Fibroblast of the conjunctiva (primary cell): ENCODE measurements at regions not wholly inside any gene's neighbourhood (a gene's known extent, or its start where the extent isn't known, plus 50 kb on each side); places are given as distances from the start of the nearest gene placed in this dataset.
A peak's percentile ranks its signal among the peaks of the same experiment; 100 is the strongest.
"Not testable (repeated sequence)": the region's sequence is repeated elsewhere in the genome, so short reads cannot be mapped to it uniquely, and the experiment has no call there.

ENCODE experiments used
- DNase-seq: peaks from one replicate; pipeline ENCODE4 v3.0.0-alpha.2; 2010; ENCODE audit warnings: low read depth

DNA sequence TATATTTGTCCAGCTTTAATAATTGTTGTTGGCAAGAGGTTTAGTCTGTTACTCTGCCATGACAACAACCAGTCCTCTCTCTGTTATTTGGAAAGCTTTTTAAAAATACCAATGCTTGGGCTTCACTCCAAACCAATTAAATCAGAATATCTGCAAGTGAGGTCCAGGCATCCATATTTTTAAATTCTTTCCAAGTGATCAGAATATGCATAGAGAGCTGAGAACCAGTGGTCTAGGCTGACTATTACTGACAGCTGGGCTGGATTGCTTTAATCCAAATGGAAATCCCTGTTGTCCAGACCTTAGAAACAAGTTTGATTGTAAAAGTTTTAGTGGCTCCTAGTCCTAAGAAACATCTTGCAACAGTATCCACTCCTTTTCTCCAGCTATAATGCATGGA is 1059.7 kb upstream of the ACVR2A start:
- DNase-seq, result no peak

DNA sequence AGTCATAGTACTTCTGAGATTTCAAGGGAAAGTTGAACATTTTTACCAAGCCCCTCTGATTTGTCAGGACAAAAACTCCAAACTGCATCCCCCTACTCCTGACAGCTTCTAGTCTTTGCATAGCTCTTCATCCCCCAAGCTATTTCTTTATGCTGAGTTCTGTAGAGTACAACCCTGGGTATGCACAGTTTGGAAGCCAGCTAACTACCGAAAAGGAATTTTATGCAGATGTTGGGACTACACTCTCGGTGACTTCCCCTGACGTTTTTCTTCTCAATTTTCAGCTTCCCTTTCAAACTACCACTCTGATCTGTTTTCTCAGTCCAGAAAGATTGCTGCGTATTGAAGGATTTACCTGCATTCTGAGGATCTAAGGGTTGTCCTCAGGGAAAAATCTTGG is 1060.2 kb upstream of the ACVR2A start:
- DNase-seq, result no peak

DNA sequence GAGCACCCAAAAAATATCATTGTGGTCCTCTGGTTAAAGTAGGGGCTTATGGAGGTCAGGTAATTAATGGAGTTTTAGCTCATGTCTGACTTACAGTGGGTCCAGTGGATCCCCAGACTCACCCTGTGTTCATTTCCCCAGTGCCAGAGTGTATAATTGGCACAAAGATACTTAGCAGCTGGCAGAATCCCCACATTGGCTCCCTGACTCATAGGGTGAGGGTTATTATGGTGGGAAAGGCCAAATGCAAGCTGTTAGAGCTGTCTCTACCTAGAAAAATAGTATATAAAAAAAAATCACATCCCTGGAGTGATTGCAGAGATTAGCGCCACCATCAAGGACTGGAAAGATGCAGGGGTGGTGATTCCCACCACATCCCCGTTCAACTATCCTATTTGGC is 1067.6 kb upstream of the ACVR2A start:
- DNase-seq, result no peak

DNA sequence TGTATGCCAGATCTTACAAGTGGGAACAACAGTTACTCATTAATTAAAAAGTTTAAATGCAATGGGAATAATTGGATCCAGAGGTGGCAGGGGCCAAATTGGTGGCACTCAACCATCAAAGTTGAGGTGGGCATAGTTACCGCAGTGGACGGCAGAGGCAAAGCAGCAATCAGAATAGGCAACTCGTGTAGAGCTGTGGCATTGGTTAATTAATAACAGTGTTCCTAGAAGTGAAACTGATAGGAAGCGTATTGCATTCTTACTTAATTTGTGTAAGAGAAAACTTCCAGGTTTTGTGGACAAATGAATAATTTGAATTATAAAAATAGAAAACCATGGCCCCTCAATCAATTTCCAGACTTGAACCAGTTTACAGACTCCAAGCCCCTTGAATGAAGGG is 1068.2 kb upstream of the ACVR2A start:
- DNase-seq, result no peak

DNA sequence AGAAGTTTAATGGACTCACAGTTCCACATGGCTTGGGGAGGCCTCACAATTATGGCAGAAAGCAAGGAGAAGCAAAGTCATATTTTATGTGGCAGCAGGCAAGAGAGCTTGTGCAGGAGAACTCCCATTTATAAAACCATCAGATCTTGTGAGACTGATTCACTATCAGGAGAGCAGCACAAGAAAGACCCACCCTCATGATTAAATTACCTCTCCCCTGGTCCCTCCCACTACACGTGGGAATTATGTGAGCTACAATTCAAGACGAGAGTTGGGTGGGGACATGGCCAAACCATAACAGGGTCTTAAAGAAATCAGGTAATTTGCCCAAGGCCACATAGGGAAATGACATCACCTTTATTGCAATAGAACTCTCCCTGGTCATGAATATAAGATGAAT is 1073.3 kb upstream of the ACVR2A start:
- no peak for DNase-seq

DNA sequence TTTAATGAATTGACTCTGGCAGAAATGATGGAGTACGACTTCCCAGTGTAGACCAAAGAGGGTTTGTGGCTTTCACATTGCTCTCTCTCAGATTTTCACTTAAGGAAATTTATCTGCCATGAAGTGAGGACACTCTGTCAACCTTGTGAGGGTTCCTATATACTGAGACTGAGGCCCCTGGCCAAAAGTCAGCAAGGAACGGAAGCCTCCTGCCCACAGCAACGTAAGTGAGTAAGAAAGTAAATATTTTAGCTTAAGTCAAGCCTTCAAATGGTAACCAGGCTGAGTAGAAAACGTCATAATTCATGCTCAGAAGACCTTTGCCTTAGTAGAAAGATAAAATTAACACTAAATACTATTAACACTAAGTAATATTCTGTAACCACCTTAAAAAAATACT is 1080.5 kb upstream of the ACVR2A start:
- DNase-seq, result no peak

DNA sequence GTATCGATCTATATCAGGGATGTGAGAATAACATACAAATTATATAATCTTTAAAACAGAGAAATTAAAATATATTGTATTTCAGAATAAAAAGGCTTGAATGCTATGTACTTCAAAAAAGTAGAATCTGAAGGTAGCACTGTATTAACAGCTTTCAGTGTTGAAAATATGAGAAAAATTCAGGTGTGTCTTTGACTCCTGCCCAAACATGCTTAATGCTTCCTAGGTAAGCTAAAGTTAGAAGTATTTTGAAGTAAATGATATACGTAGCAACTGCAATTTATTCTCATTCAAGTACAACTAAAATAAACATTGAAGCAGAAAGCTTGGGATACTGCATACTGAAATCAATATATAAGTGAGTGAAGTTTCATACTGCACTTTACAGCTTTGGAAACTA is 1082.0 kb upstream of the ACVR2A start:
- DNase-seq, result no peak

DNA sequence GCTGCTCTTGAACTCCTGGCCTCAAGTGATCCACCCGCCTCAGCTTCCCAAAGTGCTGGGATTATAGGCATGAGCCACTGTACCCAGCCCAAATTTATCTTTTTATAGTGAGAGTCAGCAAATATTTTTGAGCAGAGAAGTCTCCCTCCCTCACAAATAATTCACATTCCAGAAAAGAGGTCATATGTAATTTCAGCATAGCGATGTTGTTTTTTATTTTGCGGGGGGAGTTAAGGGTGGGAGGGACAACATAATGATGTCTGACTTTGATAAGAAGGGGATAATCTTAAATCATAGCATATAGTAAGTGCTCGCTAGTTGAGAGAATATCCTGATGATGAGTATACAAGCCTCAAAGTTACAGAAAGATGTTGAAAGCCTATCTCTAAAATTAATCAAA is 1090.2 kb upstream of the ACVR2A start:
- no peak for DNase-seq

DNA sequence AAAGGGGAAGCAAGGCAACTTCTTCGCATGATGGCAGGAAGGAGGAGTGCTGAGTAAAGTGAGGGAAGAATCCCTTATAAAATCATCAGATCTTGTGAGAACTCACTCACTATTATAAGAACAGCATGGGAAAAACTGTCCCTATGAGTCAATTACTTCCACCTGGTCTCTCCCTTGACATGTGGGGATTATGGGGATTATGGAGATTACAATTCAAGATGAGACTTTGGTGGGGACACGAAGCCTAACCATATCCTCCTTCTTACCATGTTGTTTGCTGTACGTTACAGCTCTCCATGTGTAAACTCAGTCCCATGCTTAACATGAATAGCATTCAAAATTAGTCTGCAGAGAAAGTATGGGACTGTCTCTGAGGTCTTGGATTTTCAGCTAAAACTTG is 1096.8 kb upstream of the ACVR2A start:
- DNase-seq, result no peak

DNA sequence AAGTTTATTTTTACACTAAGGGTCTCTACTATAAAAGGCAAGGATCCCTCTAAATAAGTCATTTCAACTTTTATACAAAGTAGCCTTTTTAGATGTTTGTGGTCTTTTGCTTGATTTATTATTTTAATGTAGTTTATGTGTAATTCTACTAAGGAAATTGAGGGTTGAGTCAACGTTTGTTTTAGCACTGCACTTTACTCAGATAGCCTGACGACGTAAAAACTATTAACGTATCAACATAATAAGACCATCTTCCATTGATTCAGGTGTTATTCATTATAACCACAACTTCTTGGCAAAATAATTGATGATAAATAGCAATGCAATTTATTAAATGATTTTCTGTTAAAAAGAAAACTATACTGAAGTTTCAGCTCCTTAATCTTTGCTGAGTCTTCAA is 1103.6 kb upstream of the ACVR2A start:
- DNase-seq, result no peak

DNA sequence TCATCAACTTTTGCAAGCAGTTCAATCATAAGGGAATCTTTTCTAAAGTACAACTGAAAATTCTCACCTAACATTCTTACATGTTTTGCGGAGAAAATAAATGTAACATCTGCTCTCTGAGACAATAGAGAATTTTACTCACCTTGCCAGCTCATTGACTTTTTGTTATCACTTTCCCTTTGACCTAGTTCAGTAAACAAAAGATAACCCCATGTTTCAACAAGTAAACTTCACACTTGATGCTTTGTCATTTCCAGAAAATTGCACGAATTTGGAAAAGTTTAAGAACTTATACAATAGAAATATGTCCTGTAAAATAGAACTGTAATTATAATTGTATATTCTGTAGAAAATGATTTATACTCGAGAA is 1110.0 kb upstream of the ACVR2A start:
- DNase-seq, result no peak

DNA sequence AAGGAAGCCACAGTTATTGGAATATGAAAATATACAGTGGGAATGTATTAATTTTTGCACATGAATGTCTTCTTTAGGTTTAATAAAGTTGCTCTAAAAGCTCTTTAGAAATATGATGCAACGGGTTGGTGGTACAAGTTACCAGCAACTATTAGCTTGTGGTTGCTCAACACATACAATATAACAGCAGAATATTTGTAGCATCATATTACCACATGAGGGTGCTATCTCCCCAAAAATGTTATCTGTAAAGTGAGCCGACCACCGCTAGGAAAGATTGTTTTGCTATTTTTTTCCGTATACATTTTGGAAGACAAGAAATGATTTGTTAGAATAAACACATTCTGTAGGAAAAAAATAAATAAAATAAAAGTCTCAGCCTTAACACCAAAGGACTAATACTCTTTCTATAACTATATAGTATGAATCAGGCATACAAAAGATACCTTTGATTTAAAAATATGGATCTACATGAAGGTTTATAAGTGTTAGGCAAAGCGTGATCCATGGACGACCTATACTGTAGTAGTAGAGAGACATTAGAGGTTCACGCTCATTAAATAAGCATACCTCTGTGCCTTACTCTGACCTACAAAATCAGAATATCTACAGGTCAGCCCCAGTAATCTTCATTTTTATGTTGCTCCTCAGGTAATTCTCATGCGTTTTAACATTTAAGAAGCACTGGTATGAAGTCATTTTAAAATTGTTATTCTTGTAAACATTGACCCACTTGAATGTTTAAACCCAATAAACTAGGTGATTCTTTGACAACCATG is 1110.6 kb upstream of the ACVR2A start:
- peak; percentile 74 for DNase-seq

DNA sequence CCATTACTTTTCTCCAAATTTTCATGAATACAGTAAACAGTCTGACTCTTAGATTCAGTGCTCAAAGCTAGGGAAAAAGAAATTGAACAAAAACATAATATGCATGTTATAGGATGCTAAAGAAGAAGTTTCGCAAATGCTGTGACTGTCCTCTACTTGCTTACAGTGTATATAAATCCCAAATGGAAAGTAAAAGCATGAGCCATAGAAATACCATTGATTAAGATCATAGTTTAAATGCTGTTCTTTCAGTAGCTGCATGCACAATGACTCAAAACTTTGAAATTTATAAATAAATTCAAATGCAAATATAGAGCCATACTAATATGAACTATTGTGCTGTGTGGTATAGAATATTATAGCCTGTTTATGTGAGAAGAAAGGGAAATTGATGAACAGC is 1113.9 kb upstream of the ACVR2A start:
- DNase-seq, result no peak

DNA sequence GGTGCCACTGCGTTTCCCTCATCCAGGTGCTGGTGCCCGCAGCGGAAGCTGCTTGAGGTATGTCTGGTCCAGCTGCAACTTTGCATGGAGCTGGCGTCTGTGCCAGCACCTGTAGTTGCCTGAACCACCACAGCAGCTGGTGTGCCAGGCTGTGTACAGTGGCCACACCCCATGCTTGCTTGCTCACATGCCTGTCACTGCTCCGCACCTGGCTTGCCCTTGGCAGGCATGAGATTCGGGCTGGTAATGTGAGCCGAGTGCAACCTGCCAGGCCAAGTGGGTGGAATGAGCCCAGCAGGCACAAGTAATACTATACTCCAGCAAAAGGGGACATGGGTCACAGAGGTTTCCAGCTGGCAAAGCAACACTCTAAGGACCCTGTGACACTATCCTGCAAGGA is 1123.3 kb upstream of the ACVR2A start:
- no peak for DNase-seq

DNA sequence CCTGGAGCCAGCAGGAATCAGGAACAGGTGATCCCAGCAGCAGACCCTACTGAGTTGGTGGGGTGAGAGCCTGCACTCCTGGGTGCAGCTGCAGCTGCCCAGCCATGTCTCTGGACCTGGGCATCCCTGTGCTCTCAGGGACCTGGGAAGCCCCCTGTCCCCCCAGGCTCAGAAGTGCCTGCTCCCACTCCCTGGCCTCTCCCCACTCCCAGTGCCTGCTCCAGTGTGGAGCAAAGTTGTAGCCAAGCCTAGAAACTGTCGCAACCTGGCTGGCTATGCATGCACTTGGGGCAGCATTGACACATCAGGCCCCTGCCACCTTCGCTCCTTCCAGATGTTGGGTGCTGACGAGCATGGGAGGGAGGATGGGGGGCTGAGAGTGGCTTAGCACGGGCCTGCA is 1124.7 kb upstream of the ACVR2A start:
- no peak for DNase-seq

DNA sequence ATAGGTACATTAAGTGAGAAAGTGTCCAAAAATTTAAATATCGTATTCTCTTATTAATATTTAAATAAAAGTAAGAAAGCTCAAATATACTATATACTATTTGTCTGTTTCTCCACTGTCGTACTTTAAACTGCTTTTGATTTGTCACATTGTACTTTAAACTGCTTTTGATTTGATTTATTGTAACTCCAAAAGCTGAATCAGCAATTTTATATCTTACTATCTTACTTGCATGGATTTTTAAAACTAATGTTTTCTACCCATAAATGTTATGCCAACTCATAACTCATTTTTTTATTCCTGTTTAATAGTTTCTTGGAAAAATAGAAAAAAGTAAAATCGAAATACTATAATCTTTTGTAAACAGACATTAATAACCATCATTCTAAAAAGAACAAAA is 1128.2 kb upstream of the ACVR2A start:
- no peak for DNase-seq

DNA sequence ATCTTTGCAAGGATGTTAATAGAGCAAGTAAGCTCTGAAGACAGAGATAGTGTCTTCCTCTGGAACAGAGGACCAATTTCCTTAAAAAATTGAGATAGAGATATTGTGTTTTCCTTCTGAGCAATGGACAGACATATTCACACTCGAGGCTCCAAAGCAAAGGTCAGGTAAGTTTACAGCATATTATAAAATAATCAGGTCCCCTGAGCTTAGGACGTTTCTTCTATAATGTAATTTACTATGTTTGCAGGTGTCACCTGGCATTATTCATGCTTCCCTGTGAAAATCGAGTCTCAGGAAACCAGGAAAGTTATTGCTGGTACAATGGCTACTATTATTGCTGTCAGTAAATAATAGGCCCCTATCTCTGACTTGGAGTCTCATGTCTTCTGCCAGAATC is 1135.8 kb upstream of the ACVR2A start:
- no peak for DNase-seq

DNA sequence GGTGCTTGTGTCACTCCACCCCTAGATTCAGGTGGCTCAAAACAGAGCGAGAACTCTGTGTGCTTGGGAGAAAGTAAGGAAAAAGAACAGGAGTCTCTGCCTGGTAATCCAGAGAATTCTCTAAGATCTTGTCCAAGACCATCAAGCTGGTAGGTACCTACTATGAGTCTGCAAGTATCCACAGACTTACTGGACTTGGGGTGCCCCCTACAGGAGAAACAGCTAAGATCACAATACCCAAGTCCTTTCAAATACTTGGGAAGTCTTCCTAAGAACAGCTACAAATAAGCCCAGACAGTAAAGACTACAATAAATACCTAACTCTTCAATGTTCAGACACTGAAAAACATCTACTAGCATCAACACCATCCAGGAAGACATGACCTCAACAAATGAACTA is 1143.6 kb upstream of the ACVR2A start:
- no peak for DNase-seq

DNA sequence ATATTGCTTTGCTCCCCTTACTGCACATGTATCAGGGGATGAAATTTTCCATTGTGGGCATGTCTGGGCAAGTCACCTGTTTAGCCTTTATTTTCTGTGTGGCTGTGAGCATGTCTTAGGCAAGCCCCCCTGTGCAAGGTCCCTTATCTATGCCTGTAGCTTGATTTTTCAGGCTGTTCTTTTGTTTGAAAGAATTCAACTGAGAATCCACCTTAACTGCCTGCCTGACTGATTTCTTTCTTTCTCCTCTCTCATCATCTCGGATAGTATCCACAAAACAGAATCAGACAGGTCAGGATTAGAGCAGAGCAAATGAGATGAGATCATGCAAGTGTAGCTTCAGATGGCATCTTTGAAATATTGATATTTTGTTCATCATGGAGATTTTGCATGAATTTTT is 1147.5 kb upstream of the ACVR2A start:
- DNase-seq, result no peak

DNA sequence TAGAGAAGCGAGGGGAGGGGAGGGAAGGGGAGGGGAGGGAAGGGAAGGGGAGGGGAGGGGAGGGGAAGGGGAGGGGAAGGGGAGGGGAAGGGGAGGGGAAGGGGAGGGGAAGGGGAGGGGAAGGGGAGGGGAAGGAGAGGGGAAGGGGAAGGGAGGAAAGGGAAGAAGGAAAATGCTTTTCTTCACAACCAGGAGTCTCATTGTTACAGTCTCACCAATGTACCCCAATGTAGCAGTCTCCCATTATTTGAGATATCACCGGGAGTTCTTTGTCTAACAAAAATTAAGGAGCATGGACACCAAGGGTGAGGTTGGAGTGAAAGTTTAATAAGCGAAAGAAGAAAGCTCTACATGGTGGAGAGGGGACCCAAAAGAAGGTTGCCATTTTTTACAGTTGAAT is 1148.0 kb upstream of the ACVR2A start:
- DNase-seq, result not testable (repeated sequence)

DNA sequence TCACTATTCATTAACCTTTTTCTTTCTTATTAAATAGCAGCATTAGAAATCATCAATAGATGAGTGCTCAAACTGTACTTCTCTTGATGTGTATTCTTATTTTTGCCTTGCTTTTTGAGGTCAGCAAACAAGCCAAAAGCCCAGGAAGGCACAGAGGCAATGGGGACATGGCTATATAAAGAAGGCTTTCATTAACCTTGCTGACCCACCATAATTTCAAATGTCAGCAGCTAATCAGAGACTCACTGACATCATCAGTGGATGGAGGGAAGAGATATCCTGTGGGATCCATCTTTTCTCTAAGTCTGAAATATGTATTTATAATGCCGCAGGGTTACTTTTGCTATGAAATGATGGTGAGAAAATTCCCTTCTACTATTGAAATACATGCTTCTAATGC is 1162.8 kb upstream of the ACVR2A start:
- DNase-seq, result no peak

DNA sequence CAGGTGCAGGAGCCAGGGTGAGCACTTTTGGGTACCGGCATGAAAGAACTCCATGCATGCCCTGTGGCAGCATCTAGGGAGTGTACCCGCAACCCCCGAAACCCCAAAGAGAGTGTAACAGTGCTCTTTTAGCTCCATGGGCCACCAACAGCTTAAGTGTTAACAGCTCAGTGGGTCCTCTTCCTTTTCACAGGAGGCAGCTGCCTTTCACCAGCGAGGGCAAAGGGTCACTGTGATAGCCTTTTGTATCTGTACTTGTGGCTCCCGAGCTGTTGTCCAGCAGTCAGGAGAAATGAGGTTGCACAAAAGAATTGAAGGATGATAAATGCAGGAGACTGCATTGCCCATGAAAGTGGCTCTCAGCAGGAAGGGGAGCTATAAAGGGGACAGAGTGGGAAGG is 1166.3 kb upstream of the ACVR2A start:
- no peak for DNase-seq

DNA sequence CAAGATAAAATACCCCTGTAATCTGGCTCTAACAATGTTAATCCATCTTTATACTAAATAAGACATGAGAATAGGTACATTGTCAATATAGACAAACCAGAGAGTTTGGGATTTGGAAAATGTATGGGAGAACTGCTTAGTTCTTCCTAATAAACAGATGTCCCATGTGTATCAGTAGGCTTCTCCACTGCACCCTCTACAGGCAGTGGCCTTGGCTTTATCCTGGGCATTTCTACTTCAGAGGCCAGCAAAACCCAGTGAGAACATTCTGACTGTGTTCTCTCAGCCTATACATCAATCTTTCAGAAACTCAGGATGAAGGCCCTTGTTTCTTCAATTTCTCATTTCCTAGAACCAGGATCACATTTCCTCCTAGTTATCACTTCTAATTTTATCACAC is 1167.5 kb upstream of the ACVR2A start:
- no peak for DNase-seq

DNA sequence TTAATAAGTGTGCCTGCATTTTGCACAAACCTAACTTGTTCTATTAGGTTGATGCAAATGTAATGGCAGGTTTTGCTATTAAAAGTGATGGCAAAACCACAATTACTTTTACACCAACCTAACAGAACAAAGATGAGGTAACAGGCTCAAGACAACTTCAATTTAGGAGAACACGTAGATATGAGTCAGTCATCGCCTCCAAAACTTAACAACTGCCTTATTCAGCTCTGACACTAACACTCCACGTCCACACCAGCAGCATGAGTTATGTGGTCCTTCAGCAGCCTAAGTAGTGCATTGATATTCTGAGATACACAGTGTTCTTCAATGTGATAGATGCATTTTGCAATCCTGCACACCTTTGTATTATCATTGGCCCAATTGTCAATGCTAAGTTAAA is 1175.1 kb upstream of the ACVR2A start:
- no peak for DNase-seq

DNA sequence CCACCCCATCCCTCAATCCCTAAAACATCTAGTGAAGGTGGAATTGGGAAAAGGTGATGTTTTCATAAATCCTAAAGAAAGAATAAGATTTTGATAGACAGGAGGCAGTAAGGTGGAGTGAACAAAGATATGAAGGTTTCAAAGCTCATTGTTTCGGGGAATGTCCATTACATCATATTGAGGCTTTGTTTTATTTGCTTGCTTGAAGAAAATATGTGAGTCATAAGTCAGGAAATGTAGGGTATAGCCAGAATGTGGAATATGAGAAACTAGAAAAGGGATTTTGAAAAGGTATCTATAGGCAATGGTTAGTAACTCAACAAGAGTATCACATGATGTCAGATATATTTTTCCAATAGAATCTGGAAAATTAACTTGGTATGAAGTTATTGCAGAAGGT is 1178.5 kb upstream of the ACVR2A start:
- DNase-seq, result no peak
